NB4 (cell line): ENCODE measurements at regions not wholly inside any gene's neighbourhood (a gene's known extent, or its start where the extent isn't known, plus 50 kb on each side); places are given as distances from the start of the nearest gene placed in this dataset.

ENCODE experiments used
- MYC ChIP-seq: IDR thresholded peaks from 2 replicates; pipeline ENCODE4 v1.6.1; 2011; ENCODE audit warnings: low read depth, low read length
- POLR2A ChIP-seq: IDR thresholded peaks from 2 replicates; pipeline ENCODE4 v1.6.1; 2011; ENCODE audit warnings: mild to moderate bottlenecking; ENCODE audit not compliant: insufficient read length; ENCODE audit errors: extremely low read depth
- TF ChIP-seq, protein P1 (sequence below): IDR thresholded peaks from one replicate; pipeline ENCODE4 v1.5.1; 2012; ENCODE audit warnings: low read depth, low read length
- TF ChIP-seq, protein P2 (sequence below): IDR thresholded peaks from 2 replicates; pipeline ENCODE4 v1.6.1; 2011; ENCODE audit warnings: low read depth, low read length

DNA sequence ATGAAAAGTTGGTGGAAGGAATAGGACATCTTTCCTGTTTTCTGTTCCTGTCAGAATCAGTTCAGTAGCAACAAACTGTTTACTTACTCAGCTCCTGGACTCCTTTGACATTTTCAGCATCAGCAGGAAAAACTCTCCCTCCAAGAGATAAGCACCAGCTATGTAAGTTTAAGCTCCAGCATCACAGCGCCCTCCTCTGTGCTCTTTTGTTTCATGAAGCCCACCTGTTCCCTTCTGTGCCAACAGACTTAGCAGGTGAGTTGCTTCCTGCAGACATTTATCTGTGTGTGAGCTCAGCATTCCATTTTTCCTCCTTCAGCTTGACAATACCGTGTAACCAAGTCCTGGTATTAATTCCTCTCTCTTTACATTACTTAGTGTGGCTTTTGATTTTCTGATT, 644.1 kb upstream of the AGA start:
- TF ChIP-seq, protein P1, sequence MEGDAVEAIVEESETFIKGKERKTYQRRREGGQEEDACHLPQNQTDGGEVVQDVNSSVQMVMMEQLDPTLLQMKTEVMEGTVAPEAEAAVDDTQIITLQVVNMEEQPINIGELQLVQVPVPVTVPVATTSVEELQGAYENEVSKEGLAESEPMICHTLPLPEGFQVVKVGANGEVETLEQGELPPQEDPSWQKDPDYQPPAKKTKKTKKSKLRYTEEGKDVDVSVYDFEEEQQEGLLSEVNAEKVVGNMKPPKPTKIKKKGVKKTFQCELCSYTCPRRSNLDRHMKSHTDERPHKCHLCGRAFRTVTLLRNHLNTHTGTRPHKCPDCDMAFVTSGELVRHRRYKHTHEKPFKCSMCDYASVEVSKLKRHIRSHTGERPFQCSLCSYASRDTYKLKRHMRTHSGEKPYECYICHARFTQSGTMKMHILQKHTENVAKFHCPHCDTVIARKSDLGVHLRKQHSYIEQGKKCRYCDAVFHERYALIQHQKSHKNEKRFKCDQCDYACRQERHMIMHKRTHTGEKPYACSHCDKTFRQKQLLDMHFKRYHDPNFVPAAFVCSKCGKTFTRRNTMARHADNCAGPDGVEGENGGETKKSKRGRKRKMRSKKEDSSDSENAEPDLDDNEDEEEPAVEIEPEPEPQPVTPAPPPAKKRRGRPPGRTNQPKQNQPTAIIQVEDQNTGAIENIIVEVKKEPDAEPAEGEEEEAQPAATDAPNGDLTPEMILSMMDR, result no peak
- TF ChIP-seq POLR2A, result no peak
- TF ChIP-seq, protein P2, sequence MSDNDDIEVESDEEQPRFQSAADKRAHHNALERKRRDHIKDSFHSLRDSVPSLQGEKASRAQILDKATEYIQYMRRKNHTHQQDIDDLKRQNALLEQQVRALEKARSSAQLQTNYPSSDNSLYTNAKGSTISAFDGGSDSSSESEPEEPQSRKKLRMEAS, result no peak
- TF ChIP-seq MYC, result no peak
